ENCODE measurements at regions not wholly inside any gene's neighbourhood (a gene's known extent, or its start where the extent isn't known, plus 50 kb on each side); places are given as distances from the start of the nearest gene placed in this dataset.

GRCh38 chr10:120641695-120642094, 184.7 kb downstream of the PLPP4 start:
- DNase-seq (ENCODE audit: low read depth in 2 of 2), result no peak

GRCh38 chr10:120643351-120643750, 186.3 kb downstream of the PLPP4 start:
- no peak for DNase-seq (ENCODE audit: low read depth in 2 of 2)

GRCh38 chr10:120644556-120645410, 187.8 kb downstream of the PLPP4 start:
- no peak for DNase-seq (ENCODE audit: low read depth in 2 of 2)

GRCh38 chr10:120646159-120646732, 189.2 kb downstream of the PLPP4 start:
- DNase-seq (ENCODE audit: low read depth in 2 of 2), result no peak

GRCh38 chr10:120646738-120647456, 189.9 kb downstream of the PLPP4 start:
- no peak for DNase-seq (ENCODE audit: low read depth in 2 of 2)

- no peak for DNase-seq (ENCODE audit: low read depth in 2 of 2)
Observed at GRCh38 chr10:120650705-120651399, 193.8 kb downstream of the PLPP4 start.

GRCh38 chr10:120656107-120656506, 195.1 kb upstream of the WDR11 start:
- DNase-seq (ENCODE audit: low read depth in 2 of 2), result no peak

GRCh38 chr10:120657371-120657770, 193.8 kb upstream of the WDR11 start:
- DNase-seq (ENCODE audit: low read depth in 2 of 2), result no peak

GRCh38 chr10:120658943-120659885, 191.9 kb upstream of the WDR11 start:
- DNase-seq (ENCODE audit: low read depth in 2 of 2), result no peak

GRCh38 chr10:120666308-120666707, 184.9 kb upstream of the WDR11 start:
- no peak for DNase-seq (ENCODE audit: low read depth in 2 of 2)

- no peak for DNase-seq (ENCODE audit: low read depth in 2 of 2)
Observed at GRCh38 chr10:120667276-120667675, 183.9 kb upstream of the WDR11 start.

- no peak for DNase-seq (ENCODE audit: low read depth in 2 of 2)
Observed at GRCh38 chr10:120671491-120671890, 179.7 kb upstream of the WDR11 start.

- no peak for DNase-seq (ENCODE audit: low read depth in 2 of 2)
Observed at GRCh38 chr10:120683454-120683853, 167.7 kb upstream of the WDR11 start.

GRCh38 chr10:120684226-120684625, 166.9 kb upstream of the WDR11 start:
- DNase-seq (ENCODE audit: low read depth in 2 of 2), result peak in 1 of 2 donors; percentile 1

GRCh38 chr10:120685136-120685535, 166.0 kb upstream of the WDR11 start:
- DNase-seq (ENCODE audit: low read depth in 2 of 2), result no peak

GRCh38 chr10:120688928-120689327, 162.2 kb upstream of the WDR11 start:
- no peak for DNase-seq (ENCODE audit: low read depth in 2 of 2)

- DNase-seq (ENCODE audit: low read depth in 2 of 2), result no peak
Observed at GRCh38 chr10:120689777-120690529, 161.2 kb upstream of the WDR11 start.

GRCh38 chr10:120691625-120692024, 159.5 kb upstream of the WDR11 start:
- no peak for DNase-seq (ENCODE audit: low read depth in 2 of 2)

- DNase-seq (ENCODE audit: low read depth in 2 of 2), result no peak
Observed at GRCh38 chr10:120700426-120700825, 150.7 kb upstream of the WDR11 start.

- DNase-seq (ENCODE audit: low read depth in 2 of 2), result no peak
Observed at GRCh38 chr10:120701381-120701780, 149.8 kb upstream of the WDR11 start.

Measured in stimulated activated CD8-positive, alpha-beta memory T cell treated with anti-CD3 and anti-CD28 coated beads, Interleukin-7, amount 100 ng/mL, for 4 hours (primary cell).